ENCODE measurements at regions not wholly inside any gene's neighbourhood (a gene's known extent, or its start where the extent isn't known, plus 50 kb on each side); places are given as distances from the start of the nearest gene placed in this dataset.

DNA sequence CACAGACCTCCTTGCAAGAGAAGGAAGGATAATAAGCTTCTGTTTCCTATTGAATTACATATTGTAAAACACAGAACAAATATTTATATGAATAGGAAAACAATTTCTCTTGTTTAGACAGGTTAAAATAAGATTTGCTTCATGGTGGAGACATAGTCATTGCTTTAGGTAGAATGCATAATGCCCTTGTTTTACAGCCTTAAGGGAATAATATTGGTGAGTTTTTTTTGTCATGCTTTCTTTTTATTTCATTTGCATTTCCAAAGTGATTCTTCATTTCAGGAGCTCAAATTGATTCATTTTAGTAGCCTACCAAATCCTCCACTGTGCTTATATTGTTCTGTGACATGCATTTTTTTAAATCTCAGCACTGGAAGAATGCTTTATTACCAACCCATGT is 690.7 kb downstream of the OLFM4 start:
- ATAC-seq, result no peak

DNA sequence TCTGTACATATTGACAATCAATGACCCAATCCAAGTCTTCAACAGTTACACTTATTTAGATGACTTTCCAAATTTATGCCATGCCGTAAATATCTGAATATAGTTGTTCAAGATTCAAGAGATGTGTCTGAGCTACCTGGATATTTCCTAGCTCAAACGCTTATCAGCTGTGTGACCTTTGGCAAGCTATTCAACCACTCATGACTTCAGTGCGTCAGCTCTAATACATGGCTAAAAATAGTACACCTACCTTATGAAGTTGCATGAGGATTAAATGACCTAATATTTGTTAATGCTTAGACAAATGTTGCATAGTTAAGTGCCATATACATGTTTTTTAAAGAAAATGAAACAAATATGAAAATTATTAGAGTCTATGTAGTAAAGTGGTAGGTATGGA is 704.1 kb downstream of the OLFM4 start:
- no peak for ATAC-seq

DNA sequence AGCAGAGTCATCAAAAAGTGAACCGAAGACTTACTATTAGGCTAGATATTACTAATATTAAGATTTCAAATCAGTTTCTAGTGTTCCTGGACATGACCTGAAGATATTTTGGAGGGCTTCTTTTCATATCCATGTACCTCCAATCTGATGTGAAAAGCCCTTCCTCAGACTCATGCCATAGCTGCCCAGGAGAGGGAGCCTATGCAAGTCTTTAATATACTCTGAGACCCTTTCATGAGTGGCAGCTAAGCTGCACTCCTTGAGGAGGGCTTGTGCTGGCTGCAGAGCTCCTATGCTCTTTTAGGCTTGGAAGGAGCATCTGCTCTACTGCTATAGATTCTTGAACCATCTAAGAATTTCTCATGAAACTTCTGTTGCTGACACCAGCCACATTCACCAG is 715.3 kb downstream of the OLFM4 start:
- no peak for ATAC-seq

DNA sequence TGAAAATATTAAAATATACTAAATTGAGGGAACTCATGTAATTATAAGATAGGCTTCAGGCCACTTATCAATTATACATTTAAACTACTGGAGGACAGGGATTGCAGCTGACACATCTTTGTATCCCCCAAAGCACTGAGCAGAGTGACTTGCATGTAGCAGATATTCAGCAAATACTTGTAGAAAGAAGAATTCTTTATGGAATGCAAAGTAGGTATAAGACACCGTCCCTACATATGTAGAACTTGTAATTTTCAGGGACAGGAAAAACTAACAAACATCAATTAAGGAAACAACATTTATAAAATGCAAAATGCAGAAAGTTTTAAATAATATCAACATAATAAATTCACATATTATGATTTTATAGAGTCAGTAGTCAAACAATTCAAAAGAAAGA is 719.2 kb downstream of the OLFM4 start:
- no peak for ATAC-seq

DNA sequence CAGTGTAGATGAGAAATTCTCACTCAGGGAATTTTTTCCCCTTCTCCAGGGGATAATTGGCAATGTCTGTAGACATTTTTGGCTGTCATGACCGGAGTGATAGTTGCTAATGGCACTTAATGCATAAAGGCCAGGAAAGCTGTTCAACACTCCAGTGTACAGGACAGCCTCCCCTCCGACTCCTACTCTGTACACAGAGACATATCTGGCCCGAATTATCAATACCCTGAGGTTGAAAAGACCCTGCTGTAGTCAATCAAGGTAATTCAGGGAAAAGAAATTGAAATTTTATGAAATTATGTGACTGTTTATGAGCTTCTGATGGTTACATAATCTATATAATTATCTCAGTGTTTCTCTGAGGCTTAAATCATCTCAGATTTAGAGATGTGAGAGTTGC is 720.7 kb downstream of the OLFM4 start:
- no peak for ATAC-seq

DNA sequence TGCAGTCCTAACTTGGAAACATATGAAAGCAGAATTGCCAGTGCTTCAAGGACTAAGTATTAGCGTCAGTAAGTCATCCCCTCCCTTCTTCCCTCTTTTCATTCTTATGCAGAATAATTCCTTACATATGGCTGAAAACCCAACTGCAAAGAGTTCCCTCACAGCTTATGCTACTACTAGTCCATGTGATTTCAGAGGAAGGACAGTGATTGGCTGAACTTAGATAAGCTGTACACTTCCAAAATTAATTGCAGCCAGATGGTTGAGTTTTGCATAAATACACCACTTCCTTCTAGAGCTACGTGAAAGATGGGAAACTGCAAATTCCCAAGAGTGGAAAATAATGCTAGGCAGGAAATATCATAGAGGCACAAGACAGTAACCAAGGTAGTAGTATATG is 730.4 kb downstream of the OLFM4 start:
- no peak for ATAC-seq

DNA sequence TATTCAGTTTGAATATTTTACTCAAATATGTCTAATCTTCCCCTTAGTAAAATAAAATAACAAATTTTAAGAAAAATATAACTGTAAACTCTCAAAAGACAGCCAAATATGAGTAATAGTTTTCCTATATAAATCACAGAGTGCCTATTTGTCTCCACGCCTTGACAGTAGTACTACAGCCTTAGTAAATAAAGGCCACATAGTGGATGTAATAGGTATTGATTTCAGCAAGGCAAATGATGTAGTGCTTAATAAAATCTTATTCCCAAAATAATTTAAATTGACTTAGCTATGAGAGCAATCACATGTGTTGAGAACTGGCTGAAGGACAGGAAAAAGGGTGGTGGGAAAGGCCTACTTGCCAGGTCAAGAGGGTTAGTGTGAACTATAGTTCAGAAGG is 747.2 kb downstream of the OLFM4 start:
- no peak for ATAC-seq

DNA sequence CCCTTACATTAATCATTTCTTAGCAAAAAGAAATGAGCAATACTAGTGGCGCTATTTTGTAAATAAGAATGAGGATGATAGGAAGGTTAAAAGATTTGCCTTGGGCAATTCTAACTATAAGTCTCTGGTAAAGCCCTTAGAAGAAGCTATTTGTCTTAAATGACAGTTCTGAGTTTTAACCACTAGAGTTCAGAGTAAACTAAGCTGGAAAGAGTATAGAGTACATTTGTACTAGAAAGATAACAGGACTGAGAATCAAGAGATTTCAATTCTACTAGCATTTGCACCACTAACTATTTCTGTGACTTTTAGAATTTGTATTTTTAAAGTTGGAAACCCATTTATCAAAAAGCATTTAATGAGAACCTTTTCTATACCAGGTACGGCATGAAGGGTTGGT is 750.3 kb downstream of the OLFM4 start:
- no peak for ATAC-seq

DNA sequence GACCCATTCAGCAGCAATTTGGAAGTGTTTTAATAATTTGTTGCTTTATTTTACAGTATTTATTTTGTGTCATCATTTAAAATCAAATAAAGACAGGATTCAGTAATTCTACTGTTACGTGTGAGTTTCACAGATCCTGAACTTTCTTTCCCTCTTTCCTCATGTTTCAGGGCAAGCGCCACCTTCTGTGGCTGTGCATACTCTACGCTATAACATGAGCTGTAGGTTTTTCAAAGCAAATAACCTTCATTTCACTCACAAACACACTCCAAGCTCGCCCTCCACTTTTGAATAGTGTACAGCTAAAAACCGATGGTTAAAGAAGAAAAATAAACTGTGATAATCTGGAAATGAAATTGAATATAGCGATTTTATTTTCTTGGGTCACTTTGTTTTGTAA is 753.3 kb downstream of the OLFM4 start:
- ATAC-seq, result no peak

DNA sequence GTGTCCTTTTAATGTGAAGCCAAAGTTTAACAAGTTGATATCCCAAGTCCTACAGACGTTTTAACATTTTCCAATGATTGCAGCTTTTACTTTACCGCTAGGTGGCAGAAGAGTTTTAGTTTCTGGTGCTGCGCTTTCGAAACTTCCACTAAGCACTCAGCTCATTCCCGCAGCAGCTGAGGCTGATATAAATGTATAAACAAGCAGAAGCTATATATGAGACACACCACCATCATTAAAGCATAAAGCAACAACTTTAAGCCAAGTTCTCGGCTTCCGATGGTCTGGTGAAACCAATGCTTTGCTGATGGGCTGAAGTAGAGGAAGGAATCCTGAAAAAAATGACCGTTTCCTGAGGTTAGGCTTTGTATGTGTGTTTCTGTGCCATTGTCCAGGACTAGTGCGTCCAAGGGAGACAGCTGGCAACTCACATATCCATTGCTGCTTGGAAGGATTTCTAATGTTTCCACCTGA is 753.9 kb downstream of the OLFM4 start:
- no peak for ATAC-seq

DNA sequence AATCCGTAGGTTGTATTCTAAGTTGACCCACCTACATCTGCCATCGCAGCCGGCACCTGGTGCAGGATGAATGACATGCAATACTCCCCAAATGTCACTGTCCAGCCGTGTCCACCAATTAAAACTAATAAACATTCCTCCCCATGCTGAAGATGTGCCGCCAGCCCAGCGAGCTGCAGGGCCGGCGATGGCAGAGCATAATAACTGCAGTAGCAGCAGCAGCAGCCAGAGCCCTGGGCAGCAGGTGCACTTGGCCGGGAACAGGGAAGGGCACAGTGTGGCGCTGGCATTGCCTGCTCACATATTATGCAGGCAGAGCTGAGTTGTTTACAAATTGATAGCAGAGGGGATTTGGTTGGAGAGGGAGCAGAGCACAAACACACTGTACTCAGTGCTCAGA is 754.9 kb downstream of the OLFM4 start:
- no peak for ATAC-seq

DNA sequence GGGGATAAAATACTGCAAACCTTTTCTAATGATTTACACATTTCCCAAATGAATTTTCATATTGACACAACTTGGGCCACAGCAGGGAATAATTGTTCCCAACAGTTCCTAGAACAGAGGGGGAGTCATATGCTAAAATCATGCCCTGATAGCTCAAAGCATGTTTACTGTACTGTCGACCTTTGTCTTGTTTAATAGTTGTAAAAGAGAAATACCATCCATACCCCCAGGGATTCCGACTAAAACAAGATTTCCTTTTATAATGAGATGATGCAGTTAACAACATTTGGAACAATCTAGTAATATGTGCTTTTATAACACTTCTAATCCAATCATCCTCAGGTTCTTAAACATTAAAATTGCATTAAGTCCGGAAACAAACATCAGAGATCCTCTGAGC is 759.7 kb downstream of the OLFM4 start:
- ATAC-seq, result no peak

DNA sequence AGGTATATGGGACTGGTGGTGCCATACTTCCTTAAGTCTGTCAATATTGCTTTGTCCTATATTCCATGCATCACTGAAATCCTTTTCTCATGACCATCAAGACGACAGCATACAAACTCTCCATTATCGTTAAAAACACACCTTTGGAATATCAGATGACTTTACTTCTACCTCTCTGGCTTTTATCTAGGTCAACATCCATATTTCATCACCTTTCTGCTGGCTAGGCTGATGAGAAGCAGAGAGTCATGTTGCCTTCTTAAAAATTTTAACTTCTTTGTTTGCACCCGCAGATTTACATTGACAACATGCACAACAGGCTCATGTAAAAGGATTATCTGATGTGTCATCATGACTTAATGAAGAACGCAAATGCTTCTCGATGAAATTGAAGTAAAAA is 771.4 kb downstream of the OLFM4 start:
- ATAC-seq, result no peak

DNA sequence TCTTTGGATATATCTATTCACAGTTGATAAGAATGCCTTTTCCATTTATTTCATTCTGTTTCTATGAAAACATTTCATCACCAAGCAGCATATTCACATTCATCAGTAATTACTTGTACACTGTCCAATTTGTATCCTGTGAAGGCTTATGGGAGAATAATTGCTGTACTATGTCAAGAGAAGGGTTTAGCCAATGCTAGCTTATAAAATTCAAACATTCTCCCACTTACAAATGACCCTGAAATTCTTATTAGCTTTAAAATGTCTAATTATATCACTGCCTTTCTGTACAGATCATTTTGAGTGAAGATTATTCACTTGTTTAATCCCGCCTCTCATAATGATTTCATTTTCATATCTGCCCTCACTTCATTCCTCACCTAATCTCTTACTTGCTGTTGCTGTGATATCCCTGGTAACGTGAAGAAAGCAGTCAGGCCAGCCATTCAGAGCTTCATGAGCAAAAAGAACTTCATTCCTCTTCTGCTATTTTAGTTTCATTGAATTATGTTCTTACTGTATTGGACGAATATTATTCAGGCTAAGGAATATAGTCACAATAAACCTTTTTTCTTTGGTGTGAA is 778.7 kb downstream of the OLFM4 start:
- ATAC-seq, result no peak

DNA sequence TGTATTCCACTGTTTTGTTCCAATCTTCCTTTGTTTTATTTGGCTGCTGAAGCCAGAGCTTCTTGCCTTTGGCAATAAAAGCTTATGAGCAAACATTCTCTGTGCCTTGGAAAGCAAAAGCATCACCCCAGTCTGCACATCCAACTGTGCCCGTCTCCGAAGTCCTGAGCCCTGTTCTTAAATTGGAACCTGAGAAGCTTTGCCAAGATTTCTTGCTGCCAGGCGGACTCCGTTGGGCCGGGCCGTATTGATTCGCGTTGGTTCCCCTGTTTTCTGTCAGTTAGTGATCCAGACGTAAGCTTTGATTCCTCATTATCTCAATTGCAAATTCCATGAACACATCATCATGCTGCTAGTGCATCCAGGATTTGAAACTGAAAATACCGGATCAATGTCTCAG is 793.0 kb downstream of the OLFM4 start:
- ATAC-seq, result no peak

DNA sequence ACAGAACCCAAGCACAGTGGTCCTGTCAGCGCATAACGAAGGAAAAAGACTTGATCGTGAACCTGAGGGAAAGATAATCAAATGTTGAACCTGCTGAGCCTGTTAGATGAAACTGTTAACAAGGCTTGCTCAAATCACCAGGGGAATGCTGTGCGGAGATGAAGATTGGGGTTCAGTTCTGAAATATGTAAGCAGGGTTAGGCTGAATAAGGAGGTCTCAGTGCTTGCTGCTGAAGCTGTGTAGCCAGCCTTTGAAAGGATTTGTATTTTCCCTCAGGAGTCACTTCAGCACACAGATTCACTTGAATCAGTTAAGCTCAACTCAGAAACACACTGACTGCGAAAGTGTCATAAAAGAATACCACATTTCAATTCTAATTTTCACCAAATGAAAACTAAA is 793.5 kb downstream of the OLFM4 start:
- ATAC-seq, result no peak

DNA sequence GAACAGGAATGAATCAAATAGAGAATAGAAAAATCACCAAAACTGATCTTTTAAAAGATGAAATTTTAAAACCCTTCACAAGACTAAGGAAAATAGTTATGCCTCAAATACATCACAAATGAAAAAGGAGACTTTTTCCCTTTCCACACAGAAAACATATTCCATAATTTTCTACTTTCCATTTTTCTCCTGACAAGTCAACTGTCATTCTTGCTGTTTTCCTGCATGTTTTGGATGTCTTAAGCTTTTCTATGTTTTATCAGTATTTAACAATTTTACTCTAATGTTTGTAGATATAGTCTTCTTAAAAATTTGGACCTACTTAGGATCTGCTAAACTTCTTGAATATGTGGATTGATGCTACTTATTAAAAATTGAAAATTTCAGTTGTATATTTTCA is 810.8 kb downstream of the OLFM4 start:
- no peak for ATAC-seq

DNA sequence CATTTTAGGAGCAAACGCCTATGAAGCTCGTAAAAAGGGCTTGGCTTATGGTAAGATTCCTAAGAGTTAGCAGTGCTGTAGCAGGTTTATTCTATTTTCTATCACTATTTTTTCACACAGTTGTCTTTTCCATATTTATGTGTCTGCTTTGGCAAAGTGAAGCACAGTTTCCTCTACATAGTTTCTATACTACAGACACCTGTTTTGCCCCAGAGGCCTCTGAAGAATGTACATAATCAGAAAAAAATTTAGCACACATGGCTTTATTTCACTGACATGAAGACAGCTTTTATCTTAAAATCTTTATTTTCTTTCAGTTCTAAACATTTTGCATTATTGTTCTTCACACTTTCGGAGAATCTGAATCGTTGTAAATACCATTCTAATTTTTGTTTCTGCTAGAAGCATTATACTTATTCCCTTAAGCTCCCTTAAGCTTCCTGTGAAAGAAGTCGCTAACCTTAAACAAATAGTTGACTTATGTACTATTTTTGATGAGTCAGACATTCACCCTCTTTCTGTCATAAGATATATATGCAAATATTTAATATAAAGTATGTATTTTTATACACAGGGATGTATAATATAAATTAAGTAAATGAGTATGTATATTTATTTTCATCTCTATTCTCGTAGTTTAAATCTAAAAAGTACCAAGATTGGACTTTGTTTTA is 816.0 kb downstream of the OLFM4 start:
- ATAC-seq, result no peak

DNA sequence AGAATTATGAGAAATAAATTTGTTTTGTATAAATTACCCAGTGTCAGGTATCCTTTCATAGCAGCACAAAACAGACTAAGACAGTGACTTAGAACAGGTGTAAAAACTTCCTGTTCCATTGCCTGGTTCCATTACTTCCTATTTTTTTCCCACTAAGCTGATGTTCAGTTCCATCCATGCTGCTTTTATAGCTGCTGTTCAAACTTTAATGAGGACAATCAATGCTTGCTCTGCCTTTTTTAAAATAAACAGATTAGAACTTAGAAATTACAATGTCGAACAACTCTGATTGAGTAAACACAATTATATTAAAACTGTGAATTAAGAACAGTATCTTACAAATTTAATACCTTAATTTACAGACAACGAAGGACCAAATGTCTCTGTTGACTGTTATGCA is 818.9 kb downstream of the OLFM4 start:
- ATAC-seq, result no peak

DNA sequence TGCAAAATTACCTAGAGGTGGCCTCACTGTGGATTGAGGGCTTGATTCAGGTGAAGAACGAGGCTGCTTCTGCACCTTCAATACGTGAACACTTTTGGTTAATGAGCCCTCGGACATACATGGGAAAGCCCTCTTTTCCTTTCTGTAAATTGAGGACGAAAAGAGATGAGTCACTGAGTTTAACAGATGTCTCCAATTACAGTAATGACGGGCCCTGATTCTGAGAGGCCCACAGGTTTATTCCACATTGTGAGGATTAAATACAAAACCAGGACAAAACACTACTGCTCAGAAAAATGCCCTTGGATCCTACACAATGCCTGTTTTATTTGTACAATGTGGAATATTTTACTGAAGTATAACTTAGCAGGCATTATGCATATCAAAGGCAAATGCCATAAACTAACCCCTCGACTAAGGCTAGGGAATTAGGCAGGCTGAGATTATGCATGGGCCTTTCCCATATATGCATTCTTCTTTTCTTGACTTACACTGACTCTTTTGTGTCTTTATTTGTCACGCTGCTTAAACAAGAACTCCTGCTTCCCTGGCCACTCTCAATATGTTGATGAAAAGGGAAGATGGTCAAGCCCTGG is 819.9 kb downstream of the OLFM4 start:
- ATAC-seq, result no peak

DNA sequence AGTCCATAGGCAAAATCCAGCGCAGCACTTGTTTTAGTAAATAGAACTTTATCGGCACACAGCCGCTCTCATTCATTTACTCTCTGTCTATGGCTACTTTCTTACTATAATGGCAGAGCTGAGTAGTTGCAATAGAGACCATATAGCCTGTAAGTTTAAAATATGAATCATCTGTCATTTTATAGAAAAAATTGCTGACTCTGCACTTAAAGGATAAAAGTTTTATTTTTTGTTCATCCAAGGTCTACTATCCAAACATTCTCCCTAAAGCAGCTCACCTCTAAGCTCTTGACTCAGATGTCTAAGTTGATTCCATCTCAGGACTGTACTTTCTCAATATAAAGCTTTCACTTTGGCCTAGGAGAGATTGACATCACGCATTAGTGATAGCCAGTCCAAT is 825.7 kb downstream of the OLFM4 start:
- ATAC-seq, result no peak

DNA sequence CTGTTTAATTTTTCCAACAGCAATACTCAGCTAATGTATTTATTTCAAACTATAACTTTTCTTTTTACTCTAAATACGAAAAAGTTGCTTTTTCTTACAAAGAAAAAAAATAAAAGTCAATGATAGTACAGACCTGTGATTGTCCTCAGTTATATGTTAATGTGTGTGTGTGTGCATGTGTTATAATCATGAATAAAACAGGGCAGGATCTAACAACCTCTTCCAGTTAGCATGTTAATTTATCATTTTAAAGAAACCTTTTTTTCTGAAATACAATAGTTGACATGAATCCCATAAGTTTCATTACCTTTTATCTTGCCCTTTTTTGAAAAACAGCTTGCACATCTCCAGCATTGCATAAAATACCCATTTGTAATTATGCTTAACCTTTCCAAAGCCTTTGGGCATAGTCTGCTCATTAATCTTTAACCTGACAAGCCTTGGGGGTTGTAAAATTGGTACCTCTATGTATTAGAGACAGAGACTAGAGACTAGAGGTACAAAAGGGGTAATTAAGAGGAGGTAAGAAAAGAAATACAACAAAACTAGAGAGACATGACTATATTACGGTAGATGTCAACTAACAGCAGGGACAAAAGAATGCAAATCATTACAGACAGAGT is 828.1 kb downstream of the OLFM4 start:
- no peak for ATAC-seq

DNA sequence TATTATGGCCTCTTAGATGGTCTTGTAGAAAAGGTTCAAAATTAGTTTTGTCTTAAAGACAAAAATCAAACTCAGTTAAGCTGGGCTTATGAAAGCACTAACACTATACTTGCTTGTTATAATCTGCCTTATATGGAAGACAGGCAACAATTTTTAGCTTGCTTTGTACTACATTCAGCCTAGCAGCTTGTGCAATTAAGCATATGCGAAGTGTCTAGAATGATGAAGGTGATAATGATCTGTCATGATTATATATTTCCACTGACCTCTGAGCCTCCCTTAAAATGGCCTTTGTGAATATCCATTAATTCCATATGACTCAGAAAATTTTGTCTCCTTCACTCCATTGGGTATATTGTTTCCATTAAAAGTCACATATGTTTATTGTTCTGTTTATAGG is 834.9 kb downstream of the OLFM4 start:
- ATAC-seq, result no peak

DNA sequence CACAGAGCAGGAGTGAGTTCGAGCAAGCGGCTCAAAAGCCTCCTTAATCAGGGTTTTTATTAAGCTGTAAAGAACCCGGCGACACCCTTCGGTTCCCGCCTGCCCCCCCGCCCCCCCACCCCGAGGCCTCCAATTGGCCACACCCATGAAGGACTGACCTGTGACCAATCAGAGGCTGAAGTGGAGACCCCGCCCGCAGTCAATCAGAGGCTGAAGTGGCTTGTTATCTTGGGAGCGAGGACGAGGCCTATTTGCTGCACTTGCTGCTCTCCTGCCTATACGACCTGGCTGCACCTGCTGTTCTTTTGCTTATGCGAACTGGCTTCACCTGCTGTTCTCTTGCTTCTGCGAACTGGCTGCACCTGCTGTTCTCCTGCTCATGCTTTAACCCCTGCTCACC is 844.9 kb downstream of the OLFM4 start:
- no peak for ATAC-seq

Measured in esophagus mucosa (tissue), 1 donor.